HEK293 (cell line): ENCODE measurements at regions not wholly inside any gene's neighbourhood (a gene's known extent, or its start where the extent isn't known, plus 50 kb on each side); places are given as distances from the start of the nearest gene placed in this dataset.

Experiments used
- CTCF ChIA-PET: fragments of 350-600 bp; formaldehyde crosslinking; extraction: SDS; loops from one replicate; lab custom pipeline; 2021; ENCODE audit warnings: antibody characterized with exemption; lab: Yijun Ruan, JAX
- POLR2A ChIA-PET: fragments of 300-600 bp; formaldehyde crosslinking; extraction: SDS; loops from one replicate; lab custom pipeline; 2020; ENCODE audit warnings: antibody characterized with exemption, inconsistent platforms; lab: Yijun Ruan, JAX
- H3K27ac ChIP-seq: fragments of 200-500 bp; sonication (Bioruptor generic); 2 replicates; pipeline ENCODE4 v1.5.1; 2014; ENCODE audit warnings: low read depth, low read length, control low read depth, inconsistent platforms; ENCODE audit errors: extremely low read depth
- H3K36me3 ChIP-seq, 2 experiments: fragments of 200-500 bp in 1 of 2; sonication (Bioruptor generic) in 1 of 2; 1 replicate in 1 of 2; 2 replicates in 1 of 2; pipeline ENCODE4 v1.5.1; 2014 to 2017; ENCODE audit warnings: inconsistent platforms in 2 of 2, low read length in 2 of 2; ENCODE audit not compliant: control insufficient read depth in 2 of 2, insufficient read depth in 1 of 2
- H3K4me1 ChIP-seq: fragments of 200-500 bp; sonication (Bioruptor generic); 2 replicates; pipeline ENCODE4 v1.5.1; 2014; ENCODE audit warnings: mild to moderate bottlenecking, low read length, inconsistent platforms; ENCODE audit not compliant: control insufficient read depth, insufficient read depth
- H3K4me3 ChIP-seq: 2 replicates; pipeline ENCODE4 v1.5.1; 2011; ENCODE audit warnings: low read depth, mild to moderate bottlenecking, control low read depth, low read length, moderate library complexity
- H3K9me3 ChIP-seq: fragments of 200-500 bp; sonication (Bioruptor generic); 2 replicates; pipeline ENCODE4 v1.5.1; 2014; ENCODE audit warnings: low read depth, low read length, inconsistent platforms; ENCODE audit not compliant: control insufficient read depth, insufficient read depth
- EGR2 ChIP-seq: fragments of 450-650 bp; formaldehyde crosslinking; IDR thresholded peaks from 2 replicates; pipeline ENCODE4 v1.5.1; 2016; ENCODE audit warnings: low read depth, missing biosample characterization, missing genetic modification characterization
- MZF1 ChIP-seq: fragments of 450-650 bp; formaldehyde crosslinking; IDR thresholded peaks from 2 replicates; pipeline ENCODE4 v1.5.1; 2017; ENCODE audit warnings: missing biosample characterization, missing genetic modification characterization, borderline replicate concordance
- SP2 ChIP-seq: fragments of 450-650 bp; formaldehyde crosslinking; IDR thresholded peaks from 2 replicates; pipeline ENCODE4 v1.5.1; 2016; ENCODE audit warnings: missing biosample characterization, missing genetic modification characterization
- TCF7L2 ChIP-seq: IDR thresholded peaks from 2 replicates; pipeline ENCODE4 v1.6.1; 2011; ENCODE audit warnings: low read depth, mild to moderate bottlenecking, inconsistent platforms, low read length, moderate library complexity, borderline replicate concordance
- TRIM28 ChIP-seq: IDR thresholded peaks from 2 replicates; pipeline ENCODE4 v1.6.1; 2011; ENCODE audit warnings: low read length, control low read depth, borderline replicate concordance
- ZNF138 ChIP-seq: fragments of 450-650 bp; formaldehyde crosslinking; IDR thresholded peaks from 2 replicates; pipeline ENCODE4 v1.5.1; 2016; ENCODE audit warnings: missing biosample characterization, missing genetic modification characterization, borderline replicate concordance
- ZNF2 ChIP-seq: fragments of 450-650 bp; formaldehyde crosslinking; IDR thresholded peaks from 2 replicates; pipeline ENCODE4 v1.5.1; 2016; ENCODE audit warnings: missing biosample characterization, missing genetic modification characterization
- ZNF239 ChIP-seq: fragments of 450-650 bp; formaldehyde crosslinking; IDR thresholded peaks from 2 replicates; pipeline ENCODE4 v1.5.1; 2016; ENCODE audit warnings: missing biosample characterization, missing genetic modification characterization
- ZNF626 ChIP-seq: fragments of 450-650 bp; sonication (Bioruptor Pico); formaldehyde crosslinking; IDR thresholded peaks from 2 replicates; pipeline ENCODE4 v1.5.1; 2018; ENCODE audit warnings: missing biosample characterization, missing genetic modification characterization, inconsistent platforms
- ZNF654 ChIP-seq: fragments of 450-650 bp; formaldehyde crosslinking; IDR thresholded peaks from 2 replicates; pipeline ENCODE4 v1.5.1; 2016; ENCODE audit warnings: low read depth, missing biosample characterization, missing genetic modification characterization
- ZSCAN16 ChIP-seq: fragments of 450-650 bp; formaldehyde crosslinking; IDR thresholded peaks from 2 replicates; pipeline ENCODE4 v1.5.1; 2016; ENCODE audit warnings: missing biosample characterization, missing genetic modification characterization
- TF ChIP-seq, protein P1 (sequence below): IDR thresholded peaks from 2 replicates; pipeline ENCODE4 v1.6.1; 2011; ENCODE audit warnings: mild to moderate bottlenecking, low read depth, low read length, borderline replicate concordance
- TF ChIP-seq, protein P2 (sequence below): fragments of 450-650 bp; formaldehyde crosslinking; conservative IDR thresholded peaks from 2 replicates; pipeline ENCODE4 v1.5.1; 2016; ENCODE audit warnings: low read depth, missing biosample characterization, missing genetic modification characterization
- TF ChIP-seq, protein P3 (sequence below): fragments of 450-650 bp; formaldehyde crosslinking; IDR thresholded peaks from 2 replicates; pipeline ENCODE4 v1.5.1; 2017; ENCODE audit warnings: missing biosample characterization, missing genetic modification characterization
- TF ChIP-seq, protein P4 (sequence below): fragments of 450-650 bp; formaldehyde crosslinking; IDR thresholded peaks from 2 replicates; pipeline ENCODE4 v1.5.1; 2016; ENCODE audit warnings: missing biosample characterization, missing genetic modification characterization
- TF ChIP-seq, protein P5 (sequence below): fragments of 450-650 bp; formaldehyde crosslinking; IDR thresholded peaks from 2 replicates; pipeline ENCODE4 v1.5.1; 2016; ENCODE audit warnings: missing biosample characterization, missing genetic modification characterization

DNA sequence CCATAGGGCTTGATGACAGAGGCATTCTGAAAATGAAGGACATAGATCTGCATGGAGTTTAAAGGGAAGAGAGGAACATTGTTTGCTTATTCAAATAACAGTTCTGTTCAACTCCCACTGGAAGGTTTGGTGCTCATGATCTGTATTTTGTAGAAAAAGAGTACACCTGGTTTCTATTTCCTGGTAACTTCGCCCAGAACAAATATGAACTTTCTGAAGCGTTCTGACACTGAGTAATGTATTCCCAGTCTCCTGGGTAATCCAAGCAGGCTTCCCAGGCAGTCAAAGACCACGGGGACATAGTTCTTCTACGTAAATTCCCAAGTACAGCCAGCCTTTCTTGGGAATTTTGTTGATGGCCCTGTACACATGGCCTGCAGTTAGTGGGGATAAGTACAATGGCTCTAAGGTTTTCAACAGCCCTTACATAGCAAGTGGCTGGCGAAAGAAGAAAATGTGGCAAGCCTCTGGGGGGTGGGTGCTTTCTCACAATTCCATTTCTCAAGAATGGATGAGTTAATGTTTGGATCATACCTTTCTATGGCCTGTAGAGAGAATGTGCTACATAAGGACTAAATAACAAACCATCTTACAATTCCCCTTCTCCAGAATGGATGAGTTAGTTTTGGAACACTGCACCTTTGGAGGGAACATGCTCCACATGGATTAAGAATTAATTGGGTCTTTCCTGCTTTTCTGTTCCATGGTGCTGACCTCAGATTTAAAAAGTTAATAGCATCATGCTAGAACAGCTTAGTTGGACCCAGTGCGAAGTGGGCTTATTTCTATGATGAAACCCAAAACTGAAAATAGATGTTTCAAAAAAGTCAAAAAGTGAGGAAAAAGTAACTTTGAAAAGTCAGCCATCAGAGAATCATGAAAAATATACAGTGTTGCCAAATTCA is 52.7 kb downstream of the COL6A6 start:
- no peaks in the 10 kb centered on the region for H3K9me3 ChIP-seq
- CTCF ChIA-PET: interaction anchor here (0.6 kb wide), 2 partner anchors 13 to 157 kb away, joined by 3 to 4 read pairs; no protein-coding TSS in a partner anchor
- H3K36me3 ChIP-seq: no peaks in the 10 kb centered on the region
- POLR2A ChIA-PET: no interaction called here
- no peak overlapping the region for H3K4me3 ChIP-seq
- no peak overlapping the region for H3K27ac ChIP-seq
- no peaks in the 10 kb centered on the region for H3K4me1 ChIP-seq
- TF ChIP-seq EGR2 (tag by site-specific recombination): no peak

DNA sequence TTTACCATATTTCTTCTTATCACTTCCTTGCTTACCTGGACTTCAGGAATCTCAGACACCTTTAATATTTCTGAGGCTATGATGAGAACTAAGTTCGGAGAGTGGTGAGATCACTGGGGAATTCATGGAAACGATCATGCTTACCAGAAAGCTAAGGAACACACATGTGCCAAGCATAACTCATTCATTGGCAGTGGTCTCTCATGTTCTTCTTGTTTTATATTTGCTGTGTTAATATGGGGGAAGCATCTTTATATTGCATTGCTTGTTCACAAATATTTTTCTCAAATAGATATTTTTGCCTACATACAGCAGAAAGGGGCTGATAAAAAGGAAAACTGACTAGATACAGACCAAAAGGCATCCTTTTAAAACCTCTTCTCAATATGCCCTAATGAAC is 55.8 kb downstream of the COL6A6 start:
- no peak for TF ChIP-seq ZSCAN16 (tag by site-specific recombination)
- TF ChIP-seq ZNF654 (tag by site-specific recombination): no peak
- TF ChIP-seq TCF7L2: no peak
- TF ChIP-seq ZNF239 (tag by site-specific recombination): no peak
- TF ChIP-seq ZNF2 (tag by site-specific recombination): no peak
- TF ChIP-seq ZNF138: no peak
- TF ChIP-seq, protein P1, sequence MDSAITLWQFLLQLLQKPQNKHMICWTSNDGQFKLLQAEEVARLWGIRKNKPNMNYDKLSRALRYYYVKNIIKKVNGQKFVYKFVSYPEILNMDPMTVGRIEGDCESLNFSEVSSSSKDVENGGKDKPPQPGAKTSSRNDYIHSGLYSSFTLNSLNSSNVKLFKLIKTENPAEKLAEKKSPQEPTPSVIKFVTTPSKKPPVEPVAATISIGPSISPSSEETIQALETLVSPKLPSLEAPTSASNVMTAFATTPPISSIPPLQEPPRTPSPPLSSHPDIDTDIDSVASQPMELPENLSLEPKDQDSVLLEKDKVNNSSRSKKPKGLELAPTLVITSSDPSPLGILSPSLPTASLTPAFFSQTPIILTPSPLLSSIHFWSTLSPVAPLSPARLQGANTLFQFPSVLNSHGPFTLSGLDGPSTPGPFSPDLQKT: no peak
- TF ChIP-seq, protein P2, sequence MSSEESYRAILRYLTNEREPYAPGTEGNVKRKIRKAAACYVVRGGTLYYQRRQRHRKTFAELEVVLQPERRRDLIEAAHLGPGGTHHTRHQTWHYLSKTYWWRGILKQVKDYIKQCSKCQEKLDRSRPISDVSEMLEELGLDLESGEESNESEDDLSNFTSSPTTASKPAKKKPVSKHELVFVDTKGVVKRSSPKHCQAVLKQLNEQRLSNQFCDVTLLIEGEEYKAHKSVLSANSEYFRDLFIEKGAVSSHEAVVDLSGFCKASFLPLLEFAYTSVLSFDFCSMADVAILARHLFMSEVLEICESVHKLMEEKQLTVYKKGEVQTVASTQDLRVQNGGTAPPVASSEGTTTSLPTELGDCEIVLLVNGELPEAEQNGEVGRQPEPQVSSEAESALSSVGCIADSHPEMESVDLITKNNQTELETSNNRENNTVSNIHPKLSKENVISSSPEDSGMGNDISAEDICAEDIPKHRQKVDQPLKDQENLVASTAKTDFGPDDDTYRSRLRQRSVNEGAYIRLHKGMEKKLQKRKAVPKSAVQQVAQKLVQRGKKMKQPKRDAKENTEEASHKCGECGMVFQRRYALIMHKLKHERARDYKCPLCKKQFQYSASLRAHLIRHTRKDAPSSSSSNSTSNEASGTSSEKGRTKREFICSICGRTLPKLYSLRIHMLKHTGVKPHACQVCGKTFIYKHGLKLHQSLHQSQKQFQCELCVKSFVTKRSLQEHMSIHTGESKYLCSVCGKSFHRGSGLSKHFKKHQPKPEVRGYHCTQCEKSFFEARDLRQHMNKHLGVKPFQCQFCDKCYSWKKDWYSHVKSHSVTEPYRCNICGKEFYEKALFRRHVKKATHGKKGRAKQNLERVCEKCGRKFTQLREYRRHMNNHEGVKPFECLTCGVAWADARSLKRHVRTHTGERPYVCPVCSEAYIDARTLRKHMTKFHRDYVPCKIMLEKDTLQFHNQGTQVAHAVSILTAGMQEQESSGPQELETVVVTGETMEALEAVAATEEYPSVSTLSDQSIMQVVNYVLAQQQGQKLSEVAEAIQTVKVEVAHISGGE (tag by site-specific recombination): no peak
- no peaks in the 10 kb centered on the region for H3K9me3 ChIP-seq
- POLR2A ChIA-PET: no interaction called here
- CTCF ChIA-PET: interaction anchor here (0.6 kb wide), 1 partner anchor 173 kb away, joined by 4 read pairs; no protein-coding TSS in a partner anchor
- H3K4me3 ChIP-seq: no peak overlapping the region
- H3K36me3 ChIP-seq: no peaks in the 10 kb centered on the region
- no peak overlapping the region for H3K27ac ChIP-seq
- H3K4me1 ChIP-seq: no peaks in the 10 kb centered on the region

DNA sequence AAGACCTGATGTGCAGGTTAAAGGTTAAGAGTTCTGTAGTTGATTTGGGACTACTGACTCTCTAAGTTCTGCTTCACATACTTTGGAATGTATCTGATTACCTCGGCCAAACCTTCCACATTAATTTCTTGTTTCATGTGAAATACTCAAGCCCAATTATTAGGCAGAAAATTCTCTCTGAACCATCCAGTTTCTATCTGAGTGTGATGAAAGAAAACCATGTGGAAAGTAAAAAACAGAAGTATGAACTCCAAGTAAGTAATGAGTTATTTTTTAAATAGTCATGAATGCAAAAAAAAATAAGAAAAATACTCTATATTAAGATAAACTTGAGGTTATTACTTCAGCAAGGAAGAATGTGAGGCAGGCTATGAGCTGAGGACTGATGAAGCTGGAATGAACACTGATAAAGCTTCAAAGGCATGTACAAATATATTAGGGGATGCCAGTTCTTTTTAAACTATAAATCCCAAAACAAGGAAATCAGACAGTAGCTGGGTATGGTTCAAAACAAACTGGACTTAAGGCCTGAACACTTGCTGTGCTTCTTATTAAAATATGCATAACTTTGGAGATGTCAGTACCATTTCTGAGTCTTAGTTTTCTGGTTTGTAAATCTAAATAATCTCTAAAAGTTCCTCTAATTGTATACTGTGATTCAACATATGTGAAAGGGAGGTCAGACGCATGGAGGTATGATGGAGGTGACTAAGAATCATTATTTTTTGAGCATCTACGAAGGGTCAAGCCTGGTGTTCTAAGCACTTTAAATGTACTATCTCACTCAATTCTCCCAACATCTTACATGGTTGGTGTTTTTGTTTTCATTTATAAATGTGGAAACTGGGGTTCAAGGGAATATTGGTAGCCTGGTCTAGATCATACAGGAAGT is 59.6 kb downstream of the COL6A6 start:
- Histone ChIP-seq H3K4me1 (no peaks in the 10 kb centered on the region), H3K4me3 (no peak overlapping the region), H3K36me3 (no peaks in the 10 kb centered on the region), H3K27ac (no peak overlapping the region), H3K9me3 (no peaks in the 10 kb centered on the region)
- POLR2A ChIA-PET: interaction anchor here (0.7 kb wide), 2 partner anchors 12 to 43 kb away, joined by 3 read pairs; no protein-coding TSS in a partner anchor
- CTCF ChIA-PET: no interaction called here
- TF ChIP-seq, protein P3, sequence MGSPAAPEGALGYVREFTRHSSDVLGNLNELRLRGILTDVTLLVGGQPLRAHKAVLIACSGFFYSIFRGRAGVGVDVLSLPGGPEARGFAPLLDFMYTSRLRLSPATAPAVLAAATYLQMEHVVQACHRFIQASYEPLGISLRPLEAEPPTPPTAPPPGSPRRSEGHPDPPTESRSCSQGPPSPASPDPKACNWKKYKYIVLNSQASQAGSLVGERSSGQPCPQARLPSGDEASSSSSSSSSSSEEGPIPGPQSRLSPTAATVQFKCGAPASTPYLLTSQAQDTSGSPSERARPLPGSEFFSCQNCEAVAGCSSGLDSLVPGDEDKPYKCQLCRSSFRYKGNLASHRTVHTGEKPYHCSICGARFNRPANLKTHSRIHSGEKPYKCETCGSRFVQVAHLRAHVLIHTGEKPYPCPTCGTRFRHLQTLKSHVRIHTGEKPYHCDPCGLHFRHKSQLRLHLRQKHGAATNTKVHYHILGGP: no peak
- TF ChIP-seq SP2 (tag by site-specific recombination) (no peak), TRIM28 (no peak), ZSCAN16 (tag by site-specific recombination) (no peak), ZNF626 (tag by site-specific recombination) (no peak), MZF1 (tag by site-specific recombination) (no peak)
- TF ChIP-seq, protein P4, sequence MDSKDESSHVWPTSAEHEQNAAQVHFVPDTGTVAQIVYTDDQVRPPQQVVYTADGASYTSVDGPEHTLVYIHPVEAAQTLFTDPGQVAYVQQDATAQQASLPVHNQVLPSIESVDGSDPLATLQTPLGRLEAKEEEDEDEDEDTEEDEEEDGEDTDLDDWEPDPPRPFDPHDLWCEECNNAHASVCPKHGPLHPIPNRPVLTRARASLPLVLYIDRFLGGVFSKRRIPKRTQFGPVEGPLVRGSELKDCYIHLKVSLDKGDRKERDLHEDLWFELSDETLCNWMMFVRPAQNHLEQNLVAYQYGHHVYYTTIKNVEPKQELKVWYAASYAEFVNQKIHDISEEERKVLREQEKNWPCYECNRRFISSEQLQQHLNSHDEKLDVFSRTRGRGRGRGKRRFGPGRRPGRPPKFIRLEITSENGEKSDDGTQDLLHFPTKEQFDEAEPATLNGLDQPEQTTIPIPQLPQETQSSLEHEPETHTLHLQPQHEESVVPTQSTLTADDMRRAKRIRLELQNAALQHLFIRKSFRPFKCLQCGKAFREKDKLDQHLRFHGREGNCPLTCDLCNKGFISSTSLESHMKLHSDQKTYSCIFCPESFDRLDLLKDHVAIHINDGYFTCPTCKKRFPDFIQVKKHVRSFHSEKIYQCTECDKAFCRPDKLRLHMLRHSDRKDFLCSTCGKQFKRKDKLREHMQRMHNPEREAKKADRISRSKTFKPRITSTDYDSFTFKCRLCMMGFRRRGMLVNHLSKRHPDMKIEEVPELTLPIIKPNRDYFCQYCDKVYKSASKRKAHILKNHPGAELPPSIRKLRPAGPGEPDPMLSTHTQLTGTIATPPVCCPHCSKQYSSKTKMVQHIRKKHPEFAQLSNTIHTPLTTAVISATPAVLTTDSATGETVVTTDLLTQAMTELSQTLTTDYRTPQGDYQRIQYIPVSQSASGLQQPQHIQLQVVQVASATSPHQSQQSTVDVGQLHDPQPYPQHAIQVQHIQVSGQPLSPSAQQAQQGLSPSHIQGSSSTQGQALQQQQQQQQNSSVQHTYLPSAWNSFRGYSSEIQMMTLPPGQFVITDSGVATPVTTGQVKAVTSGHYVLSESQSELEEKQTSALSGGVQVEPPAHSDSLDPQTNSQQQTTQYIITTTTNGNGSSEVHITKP: no peak
- TF ChIP-seq, protein P5, sequence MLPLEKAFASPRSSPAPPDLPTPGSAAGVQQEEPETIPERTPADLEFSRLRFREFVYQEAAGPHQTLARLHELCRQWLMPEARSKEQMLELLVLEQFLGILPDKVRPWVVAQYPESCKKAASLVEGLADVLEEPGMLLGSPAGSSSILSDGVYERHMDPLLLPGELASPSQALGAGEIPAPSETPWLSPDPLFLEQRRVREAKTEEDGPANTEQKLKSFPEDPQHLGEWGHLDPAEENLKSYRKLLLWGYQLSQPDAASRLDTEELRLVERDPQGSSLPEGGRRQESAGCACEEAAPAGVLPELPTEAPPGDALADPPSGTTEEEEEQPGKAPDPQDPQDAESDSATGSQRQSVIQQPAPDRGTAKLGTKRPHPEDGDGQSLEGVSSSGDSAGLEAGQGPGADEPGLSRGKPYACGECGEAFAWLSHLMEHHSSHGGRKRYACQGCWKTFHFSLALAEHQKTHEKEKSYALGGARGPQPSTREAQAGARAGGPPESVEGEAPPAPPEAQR: no peak
